Heart left ventricle (tissue), 13 donors: ENCODE measurements at regions not wholly inside any gene's neighbourhood (a gene's known extent, or its start where the extent isn't known, plus 50 kb on each side); places are given as distances from the start of the nearest gene placed in this dataset.

ENCODE experiments used
- POLR2A ChIP-seq, 2 donors: fragments of 450-650 bp; IDR thresholded peaks; one replicate each; pipeline ENCODE4 v1.6.1; 2017; ENCODE audit warnings: antibody characterized with exemption in 2 of 2, mild to moderate bottlenecking in 2 of 2, moderate library complexity in 2 of 2
- TF ChIP-seq, protein P1 (sequence below), 12 donors: fragments of 200-600 bp; sonication (generic) in 4 of 12; IDR thresholded peaks; one replicate each; pipeline versions ENCODE4 v1.5.0 to v1.8.0; 2018 to 2022; ENCODE audit warnings: antibody characterized with exemption in 12 of 12, mild to moderate bottlenecking in 5 of 12
- donor health status: ischemic (EF 13 %, LVEDD 7.1; RV severe dilation, severe dysfunction).
- donor health status: DM: no; HTN: yes; CAD: no.
- donor health status: DM: no; HTN: no; CAD: no.
- donor health status: ischemic (EF 25% LVEDD 6.9; RV normal size, moderate dysfunction).
- donor health status: ischemic (EF 25% LVEDD 5.7; RV mildly dilated, moderate dysfunction).
- donor health status: ischemic (EF 35%, LVEDD 5.7; RV mildly dilated, moderate dysfunction).
- donor health status: nonischemic (EF 11% LVEDD 7.7; RV severe dilation, severe dysfunction).
- donor health status: DM: yes; HTN: yes; CAD: no.
- donor health status: PGD.
- donor health status: ischemic (EF 29% LVEDD 5.4; RV normal size, mild dysfunction).
- donor health status: nonischemic (EF 23%, LVEDD 6.1; RV moderate dilation, normal function).

DNA sequence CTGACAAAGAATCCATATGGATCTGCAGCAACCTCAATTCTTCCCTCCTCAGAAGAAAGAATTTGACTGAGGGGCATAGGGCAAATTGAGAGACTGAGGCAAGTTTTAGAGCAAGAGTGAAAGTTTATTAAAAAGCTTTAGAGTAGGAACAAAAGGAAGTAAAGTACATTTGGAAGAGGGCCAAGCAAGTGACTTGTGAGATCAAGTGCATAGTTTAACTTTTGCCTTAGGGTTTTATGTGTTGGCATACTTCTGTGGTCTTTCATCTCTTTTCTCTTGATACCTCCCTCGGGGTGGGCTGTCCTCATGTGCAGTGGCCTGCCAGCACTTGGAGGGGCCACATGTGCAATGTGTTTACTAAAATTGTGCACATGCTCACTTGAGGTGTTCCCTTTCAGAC, 98.0 kb upstream of the MAGEB16 start:
- TF ChIP-seq, protein P1, sequence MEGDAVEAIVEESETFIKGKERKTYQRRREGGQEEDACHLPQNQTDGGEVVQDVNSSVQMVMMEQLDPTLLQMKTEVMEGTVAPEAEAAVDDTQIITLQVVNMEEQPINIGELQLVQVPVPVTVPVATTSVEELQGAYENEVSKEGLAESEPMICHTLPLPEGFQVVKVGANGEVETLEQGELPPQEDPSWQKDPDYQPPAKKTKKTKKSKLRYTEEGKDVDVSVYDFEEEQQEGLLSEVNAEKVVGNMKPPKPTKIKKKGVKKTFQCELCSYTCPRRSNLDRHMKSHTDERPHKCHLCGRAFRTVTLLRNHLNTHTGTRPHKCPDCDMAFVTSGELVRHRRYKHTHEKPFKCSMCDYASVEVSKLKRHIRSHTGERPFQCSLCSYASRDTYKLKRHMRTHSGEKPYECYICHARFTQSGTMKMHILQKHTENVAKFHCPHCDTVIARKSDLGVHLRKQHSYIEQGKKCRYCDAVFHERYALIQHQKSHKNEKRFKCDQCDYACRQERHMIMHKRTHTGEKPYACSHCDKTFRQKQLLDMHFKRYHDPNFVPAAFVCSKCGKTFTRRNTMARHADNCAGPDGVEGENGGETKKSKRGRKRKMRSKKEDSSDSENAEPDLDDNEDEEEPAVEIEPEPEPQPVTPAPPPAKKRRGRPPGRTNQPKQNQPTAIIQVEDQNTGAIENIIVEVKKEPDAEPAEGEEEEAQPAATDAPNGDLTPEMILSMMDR (IDR thresholded peaks at IDR 0.05): no peak
- TF ChIP-seq POLR2A (IDR thresholded peaks at IDR 0.05): no peak
